ENCODE measurements at regions not wholly inside any gene's neighbourhood (a gene's known extent, or its start where the extent isn't known, plus 50 kb on each side); places are given as distances from the start of the nearest gene placed in this dataset.

DNA sequence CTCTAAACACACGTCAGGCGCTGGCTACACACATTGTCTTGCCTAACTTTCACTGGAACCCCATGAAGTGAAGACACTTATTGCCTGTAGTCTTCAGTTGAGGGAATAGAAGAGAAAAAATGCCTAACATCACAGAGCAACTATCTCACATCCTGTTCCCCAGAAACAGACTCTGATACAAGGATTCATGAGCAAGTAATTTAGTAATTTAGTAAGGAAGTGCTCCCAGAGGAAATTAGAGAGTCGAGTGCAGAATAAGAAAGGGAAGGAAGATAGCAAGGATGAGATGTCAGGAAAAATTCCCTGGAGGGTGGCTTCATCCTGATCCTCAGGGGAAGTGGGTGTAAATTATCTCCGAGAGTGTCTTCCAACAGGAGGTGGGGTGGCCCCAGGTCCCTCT is 104.0 kb downstream of the FOXA2 start:
- H3K4me3 ChIP-seq (ENCODE audit: low read length) = no peak overlapping the region
- no peak for DNase-seq (ENCODE audit: low read depth)
- TF ChIP-seq, protein P1, sequence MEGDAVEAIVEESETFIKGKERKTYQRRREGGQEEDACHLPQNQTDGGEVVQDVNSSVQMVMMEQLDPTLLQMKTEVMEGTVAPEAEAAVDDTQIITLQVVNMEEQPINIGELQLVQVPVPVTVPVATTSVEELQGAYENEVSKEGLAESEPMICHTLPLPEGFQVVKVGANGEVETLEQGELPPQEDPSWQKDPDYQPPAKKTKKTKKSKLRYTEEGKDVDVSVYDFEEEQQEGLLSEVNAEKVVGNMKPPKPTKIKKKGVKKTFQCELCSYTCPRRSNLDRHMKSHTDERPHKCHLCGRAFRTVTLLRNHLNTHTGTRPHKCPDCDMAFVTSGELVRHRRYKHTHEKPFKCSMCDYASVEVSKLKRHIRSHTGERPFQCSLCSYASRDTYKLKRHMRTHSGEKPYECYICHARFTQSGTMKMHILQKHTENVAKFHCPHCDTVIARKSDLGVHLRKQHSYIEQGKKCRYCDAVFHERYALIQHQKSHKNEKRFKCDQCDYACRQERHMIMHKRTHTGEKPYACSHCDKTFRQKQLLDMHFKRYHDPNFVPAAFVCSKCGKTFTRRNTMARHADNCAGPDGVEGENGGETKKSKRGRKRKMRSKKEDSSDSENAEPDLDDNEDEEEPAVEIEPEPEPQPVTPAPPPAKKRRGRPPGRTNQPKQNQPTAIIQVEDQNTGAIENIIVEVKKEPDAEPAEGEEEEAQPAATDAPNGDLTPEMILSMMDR (conservative IDR thresholded peaks at IDR 0.05; ENCODE audit: low read depth, low read length) = no peak

DNA sequence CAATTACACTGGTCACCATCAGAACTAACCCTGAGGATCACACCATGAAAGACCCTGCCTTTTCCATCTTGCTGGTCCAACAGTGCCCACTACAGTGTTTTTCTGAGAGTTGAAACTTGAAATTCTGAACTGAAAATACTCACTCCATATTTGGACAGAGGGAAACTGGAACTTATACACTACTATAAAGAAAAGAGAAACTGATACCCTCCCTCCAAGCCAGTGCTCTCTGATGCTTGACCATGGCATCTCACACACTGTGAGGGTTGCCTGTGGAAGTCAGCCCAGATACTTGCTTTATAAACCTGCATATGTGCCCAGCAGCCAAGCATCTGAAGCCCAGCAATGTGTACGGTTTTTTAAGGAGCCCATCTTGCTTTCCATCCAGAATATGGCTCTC is 108.7 kb downstream of the FOXA2 start:
- no peak overlapping the region for H3K4me3 ChIP-seq (ENCODE audit: low read length)
- DNase-seq (ENCODE audit: low read depth) = no peak
- TF ChIP-seq, protein P1 (conservative IDR thresholded peaks at IDR 0.05; ENCODE audit: low read depth, low read length) = no peak

GRCh38 chr20:22474224-22474623 is 110.1 kb downstream of the FOXA2 start:
- TF ChIP-seq, protein P1 (conservative IDR thresholded peaks at IDR 0.05; ENCODE audit: low read depth, low read length) = no peak
- no peak for DNase-seq (ENCODE audit: low read depth)
- no peak overlapping the region for H3K4me3 ChIP-seq (ENCODE audit: low read length)

DNA sequence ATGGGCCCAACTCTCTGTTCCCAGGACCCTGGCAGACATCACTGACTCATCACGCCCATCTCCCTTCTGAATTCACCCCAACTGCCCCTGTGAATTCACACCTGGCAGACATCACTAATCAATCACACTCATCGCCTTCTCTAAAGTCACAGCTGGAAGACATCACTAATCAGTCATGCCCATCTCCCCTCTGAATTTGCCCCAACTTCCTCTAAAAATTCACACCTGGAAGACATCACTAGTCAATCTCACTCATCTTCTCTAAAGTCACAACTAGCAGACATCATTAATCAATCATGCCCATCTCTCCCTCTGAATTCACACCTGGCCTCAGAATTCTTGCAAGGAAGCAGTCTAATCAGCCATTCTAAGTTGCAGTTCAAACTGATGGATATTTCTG is 111.1 kb downstream of the FOXA2 start:
- no peak overlapping the region for H3K4me3 ChIP-seq (ENCODE audit: low read length)
- TF ChIP-seq, protein P1 (conservative IDR thresholded peaks at IDR 0.05; ENCODE audit: low read depth, low read length) = no peak
- DNase-seq (ENCODE audit: low read depth) = no peak

DNA sequence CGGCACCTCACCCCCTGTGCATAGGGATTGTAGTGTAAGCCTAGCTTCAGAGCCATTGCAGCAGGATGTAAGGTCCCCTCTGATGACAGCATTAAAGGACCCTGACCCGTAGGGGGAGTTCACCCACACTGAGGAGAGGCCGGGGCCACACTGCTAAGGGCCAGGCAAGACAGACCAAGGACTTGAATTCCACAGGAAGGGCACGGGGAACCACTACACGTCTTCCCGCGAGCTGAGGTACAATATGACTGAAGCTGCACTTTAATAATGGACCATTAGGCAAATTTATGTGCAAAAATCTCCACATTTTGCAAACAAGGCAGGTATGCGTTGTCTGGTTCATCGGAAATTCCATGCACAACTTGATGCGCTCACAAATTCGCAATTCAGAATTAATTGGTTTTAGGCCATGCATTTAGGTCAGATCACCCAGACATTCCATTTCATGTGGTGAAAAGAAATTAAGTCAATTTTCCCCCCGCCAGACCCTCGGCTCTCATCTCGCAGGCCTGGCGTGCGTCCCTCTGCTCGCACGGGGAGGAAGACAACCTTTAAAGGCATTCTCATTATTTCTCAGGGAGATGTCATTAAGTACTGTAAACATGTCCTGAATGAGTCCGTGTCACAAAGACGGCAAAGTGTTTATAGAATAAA is 111.8 kb downstream of the FOXA2 start:
- TF ChIP-seq, protein P1 (conservative IDR thresholded peaks at IDR 0.05; ENCODE audit: low read depth, low read length) = no peak
- no peak overlapping the region for H3K4me3 ChIP-seq (ENCODE audit: low read length)
- DNase-seq (ENCODE audit: low read depth) = no peak

DNA sequence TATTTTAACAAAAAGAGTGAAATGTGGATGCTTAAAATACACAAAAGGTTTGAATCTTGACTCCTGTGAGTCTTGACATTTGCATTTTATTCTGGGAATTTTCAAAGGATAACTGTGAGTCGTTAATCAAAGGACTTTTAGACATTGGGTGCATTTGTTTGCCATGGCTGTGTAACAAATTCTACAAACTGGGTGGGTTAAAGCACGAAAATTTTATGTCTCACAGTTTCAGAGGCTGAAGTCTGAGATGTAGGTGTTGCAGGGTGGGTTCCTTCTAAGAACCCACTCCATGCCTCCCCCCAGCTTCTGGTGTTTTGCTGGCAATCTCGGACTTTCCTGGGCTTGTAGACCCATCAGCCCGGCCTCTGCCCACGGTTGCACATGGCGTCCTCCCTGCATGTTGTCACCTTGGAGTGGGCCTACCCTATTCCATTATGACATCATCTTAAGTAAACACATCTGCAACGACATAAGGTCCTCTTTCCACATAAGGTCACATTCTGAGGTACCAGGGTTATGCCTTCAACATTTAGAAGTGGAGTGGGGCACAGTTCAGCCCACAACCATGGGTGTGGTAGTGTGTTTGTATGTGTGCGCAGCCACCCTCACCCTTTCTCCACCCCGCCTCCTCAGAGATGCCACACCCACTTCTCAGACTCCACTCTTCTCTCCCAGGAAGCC is 113.1 kb downstream of the FOXA2 start:
- no peak for DNase-seq (ENCODE audit: low read depth)
- H3K4me3 ChIP-seq (ENCODE audit: low read length) = no peak overlapping the region
- TF ChIP-seq, protein P1 (conservative IDR thresholded peaks at IDR 0.05; ENCODE audit: low read depth, low read length) = no peak

- TF ChIP-seq, protein P1 (conservative IDR thresholded peaks at IDR 0.05; ENCODE audit: low read depth, low read length) = no peak
- no peak for DNase-seq (ENCODE audit: low read depth)
- H3K4me3 ChIP-seq (ENCODE audit: low read length) = no peak overlapping the region
These were observed 113.7 kb downstream of the FOXA2 start for GRCh38 chr20:22470620-22471026.
